ENCODE measurements at regions not wholly inside any gene's neighbourhood (a gene's known extent, or its start where the extent isn't known, plus 50 kb on each side); places are given as distances from the start of the nearest gene placed in this dataset.

DNA sequence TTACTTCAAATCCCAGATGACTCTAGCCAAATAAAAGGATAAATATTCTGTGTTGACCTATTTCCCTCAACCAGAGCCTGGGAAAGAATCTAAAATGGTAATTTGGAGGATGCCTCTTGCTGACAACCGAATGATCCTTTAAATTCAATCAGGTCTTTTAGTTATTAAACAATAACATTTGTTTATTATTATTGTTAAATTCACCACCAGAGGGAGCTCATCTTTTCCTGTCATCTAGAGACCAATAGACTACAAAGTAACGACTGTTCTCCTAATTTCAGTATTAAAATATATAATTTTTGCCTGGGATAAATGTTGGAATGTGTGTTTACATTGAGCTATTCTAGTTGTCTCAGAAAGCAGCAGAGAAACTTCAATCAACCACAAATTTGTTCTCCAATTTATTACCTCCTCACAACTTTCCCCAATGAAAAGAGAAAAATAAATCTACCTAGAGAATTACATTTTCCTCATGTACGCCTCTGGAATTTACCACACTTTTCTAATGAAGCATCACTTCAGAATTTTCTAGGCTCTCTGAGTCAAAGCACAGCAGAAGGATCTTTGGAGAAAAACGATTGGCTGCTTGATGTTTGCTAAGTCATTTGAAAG, 142.7 kb downstream of the SCG2 start:
- no peak overlapping the region for H3K27ac ChIP-seq
- ChIA-PET POLR2A (ENCODE audit: low non-redundant PET) (no interaction called here), CTCF (interaction anchor here (0.6 to 1.0 kb wide), 3 partner anchors 60 to 1350 kb away, joined by 3 to 6 read pairs (median 3); no protein-coding TSS in a partner anchor)
- peak; percentile 16 for DNase-seq (ENCODE audit: low spot score)
- TF ChIP-seq, protein P1, sequence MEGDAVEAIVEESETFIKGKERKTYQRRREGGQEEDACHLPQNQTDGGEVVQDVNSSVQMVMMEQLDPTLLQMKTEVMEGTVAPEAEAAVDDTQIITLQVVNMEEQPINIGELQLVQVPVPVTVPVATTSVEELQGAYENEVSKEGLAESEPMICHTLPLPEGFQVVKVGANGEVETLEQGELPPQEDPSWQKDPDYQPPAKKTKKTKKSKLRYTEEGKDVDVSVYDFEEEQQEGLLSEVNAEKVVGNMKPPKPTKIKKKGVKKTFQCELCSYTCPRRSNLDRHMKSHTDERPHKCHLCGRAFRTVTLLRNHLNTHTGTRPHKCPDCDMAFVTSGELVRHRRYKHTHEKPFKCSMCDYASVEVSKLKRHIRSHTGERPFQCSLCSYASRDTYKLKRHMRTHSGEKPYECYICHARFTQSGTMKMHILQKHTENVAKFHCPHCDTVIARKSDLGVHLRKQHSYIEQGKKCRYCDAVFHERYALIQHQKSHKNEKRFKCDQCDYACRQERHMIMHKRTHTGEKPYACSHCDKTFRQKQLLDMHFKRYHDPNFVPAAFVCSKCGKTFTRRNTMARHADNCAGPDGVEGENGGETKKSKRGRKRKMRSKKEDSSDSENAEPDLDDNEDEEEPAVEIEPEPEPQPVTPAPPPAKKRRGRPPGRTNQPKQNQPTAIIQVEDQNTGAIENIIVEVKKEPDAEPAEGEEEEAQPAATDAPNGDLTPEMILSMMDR (conservative IDR thresholded peaks at IDR 0.05; ENCODE audit: low read depth): no peak

DNA sequence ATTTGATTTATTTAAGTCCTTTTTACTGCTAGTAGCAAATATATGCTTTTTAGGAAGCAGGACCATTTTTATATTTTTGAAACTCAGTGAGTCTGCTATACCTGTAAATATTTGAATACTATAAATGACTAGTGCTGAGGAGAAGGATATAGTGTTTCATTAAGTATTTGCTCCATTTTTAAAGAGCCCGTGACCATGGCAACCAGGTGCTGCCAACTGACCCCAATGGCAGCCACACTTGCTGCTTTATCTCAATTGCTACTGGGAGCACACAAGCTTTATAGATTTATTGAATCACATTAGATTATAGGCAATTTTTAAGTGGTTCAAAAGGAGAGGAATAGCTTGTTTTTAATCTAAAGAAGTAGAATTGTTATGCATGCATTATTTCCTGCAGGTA, 142.0 kb downstream of the SCG2 start:
- POLR2A ChIA-PET (ENCODE audit: low non-redundant PET): no interaction called here
- no peak overlapping the region for H3K27ac ChIP-seq
- TF ChIP-seq, protein P1 (conservative IDR thresholded peaks at IDR 0.05; ENCODE audit: low read depth): no peak
- CTCF ChIA-PET: interaction anchor here (1.2 kb wide), 1 partner anchor 305 kb away, joined by 3 read pairs; no protein-coding TSS in a partner anchor
- DNase-seq (ENCODE audit: low spot score): no peak

DNA sequence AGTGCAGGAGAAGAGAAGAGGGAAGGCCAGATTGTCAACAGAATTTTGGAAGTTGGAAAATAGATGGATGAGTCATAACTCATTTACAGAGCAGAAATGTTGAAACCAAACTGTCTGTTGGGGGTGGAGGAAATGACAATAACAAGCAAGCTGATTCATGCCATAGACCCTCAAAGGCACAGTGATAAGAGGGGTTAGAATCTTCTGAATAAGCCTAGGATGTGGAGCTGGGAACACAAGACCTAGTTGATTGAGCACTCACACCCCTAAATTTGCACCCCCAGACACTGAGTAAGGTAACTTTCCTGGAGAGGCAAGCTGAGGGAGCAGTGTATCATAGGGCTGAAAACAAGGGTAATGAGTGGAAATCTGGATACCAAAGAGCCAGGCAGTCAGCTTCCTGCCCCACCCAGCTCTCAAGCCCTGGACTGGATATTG, 141.4 kb downstream of the SCG2 start:
- CTCF ChIA-PET: interaction anchor here (0.6 to 1.2 kb wide), 2 partner anchors 304 to 384 kb away, joined by 3 read pairs; no protein-coding TSS in a partner anchor
- peak overlapping the region; percentile 61; the same call in 1 of the 2 replicates for H3K27ac ChIP-seq
- TF ChIP-seq, protein P1 (conservative IDR thresholded peaks at IDR 0.05; ENCODE audit: low read depth): no peak
- POLR2A ChIA-PET (ENCODE audit: low non-redundant PET): no interaction called here
- DNase-seq (ENCODE audit: low spot score): peak; percentile 59

DNA sequence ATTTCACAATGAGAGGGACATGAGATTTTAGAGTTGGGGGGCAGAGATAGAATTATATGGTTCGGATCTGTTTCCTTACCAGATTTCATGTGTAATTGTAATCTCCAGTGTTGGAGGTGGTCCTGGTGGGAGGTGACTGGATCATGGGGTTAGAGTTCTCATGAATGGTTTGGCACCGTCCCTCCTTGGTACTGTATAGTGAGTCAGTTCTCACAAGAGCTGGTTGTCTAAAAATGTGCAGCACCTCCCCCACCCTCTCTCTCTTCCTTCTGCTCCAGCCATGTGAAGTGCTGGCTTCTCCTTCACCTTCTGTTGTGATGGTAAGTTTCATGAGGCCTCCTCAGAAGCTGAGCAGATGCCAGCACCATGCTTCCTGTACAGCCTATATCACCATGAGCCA, 138.1 kb downstream of the SCG2 start:
- TF ChIP-seq, protein P1 (conservative IDR thresholded peaks at IDR 0.05; ENCODE audit: low read depth): no peak
- no peak for DNase-seq (ENCODE audit: low spot score)
- ChIA-PET CTCF (interaction anchor here (0.6 kb wide), 1 partner anchor 155 kb away, joined by 3 read pairs; no protein-coding TSS in a partner anchor), POLR2A (ENCODE audit: low non-redundant PET) (no interaction called here)
- H3K27ac ChIP-seq: no peak overlapping the region

DNA sequence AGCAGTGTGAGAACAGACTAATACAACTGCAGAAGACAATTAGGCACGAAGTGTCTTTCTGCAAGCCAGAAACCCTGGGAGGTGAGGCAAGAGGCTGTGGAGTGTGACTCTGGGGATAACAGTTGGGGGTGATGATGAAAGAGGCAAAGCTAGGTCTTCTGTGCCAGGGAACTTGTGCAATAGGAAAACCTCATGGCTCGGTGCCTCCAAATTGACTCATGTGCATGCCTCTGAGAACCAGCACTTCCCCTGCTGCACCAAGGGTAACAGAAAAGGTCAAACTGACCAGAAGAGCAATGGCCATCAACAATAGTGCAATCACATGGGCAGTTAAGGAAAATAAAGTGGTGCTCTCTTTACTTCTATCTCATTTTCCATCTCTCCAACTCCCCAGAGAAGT, 136.4 kb downstream of the SCG2 start:
- H3K27ac ChIP-seq: peak overlapping the region; percentile 67
- TF ChIP-seq, protein P1 (conservative IDR thresholded peaks at IDR 0.05; ENCODE audit: low read depth): no peak
- peak; percentile 83 for DNase-seq (ENCODE audit: low spot score)
- POLR2A ChIA-PET (ENCODE audit: low non-redundant PET): no interaction called here
- CTCF ChIA-PET: no interaction called here

DNA sequence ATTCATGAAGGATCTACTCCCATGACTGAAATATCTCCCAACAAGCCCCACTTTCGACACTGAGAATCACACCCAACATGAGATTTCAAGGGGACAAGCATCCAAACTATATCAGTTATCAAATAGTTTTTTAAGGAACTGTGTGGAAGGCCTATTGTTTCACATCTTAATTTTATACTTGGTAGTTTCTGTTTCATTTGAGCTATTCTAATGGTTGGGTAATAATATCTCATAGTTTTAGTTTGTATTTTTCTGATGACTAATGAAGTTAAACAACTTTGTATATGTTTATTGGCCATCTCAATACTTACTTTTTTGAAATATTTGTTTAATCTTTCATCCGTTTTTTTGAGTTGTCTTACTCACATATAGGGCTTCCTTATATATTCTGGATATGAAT, 135.0 kb downstream of the SCG2 start:
- CTCF ChIA-PET: interaction anchor here (0.6 kb wide), 1 partner anchor 74 kb away, joined by 3 read pairs; no protein-coding TSS in a partner anchor
- no peak for DNase-seq (ENCODE audit: low spot score)
- POLR2A ChIA-PET (ENCODE audit: low non-redundant PET): no interaction called here
- TF ChIP-seq, protein P1 (conservative IDR thresholded peaks at IDR 0.05; ENCODE audit: low read depth): no peak
- no peak overlapping the region for H3K27ac ChIP-seq

Data from RWPE1 (cell line).